GM23338 (cell line): ENCODE measurements at regions not wholly inside any gene's neighbourhood (a gene's known extent, or its start where the extent isn't known, plus 50 kb on each side); places are given as distances from the start of the nearest gene placed in this dataset.

Experiments used
- ATAC-seq: fragments of 200-7000 bp; cut with Tn5 transposase; 3 replicates; pipeline ENCODE4 v1.9.1; 2020
- DNase-seq: peaks from one replicate; pipeline ENCODE4 v3.0.0-alpha.2; 2015; ENCODE audit warnings: low spot score
- H2AFZ ChIP-seq: fragments of 200-600 bp; sonication (generic); 2 replicates; pipeline ENCODE4 v1.8.0; 2016; ENCODE audit warnings: antibody characterized with exemption, mild to moderate bottlenecking, moderate library complexity
- H3F3A ChIP-seq: fragments of 200-600 bp; sonication (generic); replicated peaks from 2 replicates; pipeline ENCODE4 v1.8.0; 2017; ENCODE audit warnings: antibody characterized with exemption, mixed run types, low read depth
- H3K27ac ChIP-seq: fragments of 200-600 bp; sonication (generic); 2 replicates; pipeline ENCODE4 v1.6.1; 2016; ENCODE audit warnings: low read depth
- H3K27me3 ChIP-seq: fragments of 200-600 bp; sonication (generic); 2 replicates; pipeline ENCODE4 v1.8.0; 2016; ENCODE audit warnings: mild to moderate bottlenecking, mixed run types, moderate library complexity; ENCODE audit not compliant: insufficient read depth
- H3K36me3 ChIP-seq: fragments of 200-600 bp; sonication (generic); 2 replicates; pipeline ENCODE4 v1.8.0; 2016; ENCODE audit warnings: mild to moderate bottlenecking; ENCODE audit not compliant: insufficient read depth
- H3K4me1 ChIP-seq: fragments of 200-600 bp; sonication (generic); 2 replicates; pipeline ENCODE4 v1.8.0; 2016; ENCODE audit warnings: mild to moderate bottlenecking, moderate library complexity; ENCODE audit not compliant: insufficient read depth
- H3K4me2 ChIP-seq: fragments of 200-600 bp; sonication (generic); 2 replicates; pipeline ENCODE4 v1.7.1; 2017; ENCODE audit warnings: mixed run types
- H3K4me3 ChIP-seq: fragments of 200-600 bp; sonication (generic); 2 replicates; pipeline ENCODE4 v1.6.1; 2016; ENCODE audit warnings: mixed run types
- H3K79me2 ChIP-seq: fragments of 200-600 bp; sonication (generic); replicated peaks from 2 replicates; pipeline ENCODE4 v1.8.0; 2017; ENCODE audit warnings: mild to moderate bottlenecking; ENCODE audit not compliant: insufficient read depth
- H3K9me2 ChIP-seq: fragments of 200-600 bp; sonication (generic); 2 replicates; pipeline ENCODE4 v1.8.0; 2017; ENCODE audit not compliant: insufficient read depth
- H4K20me1 ChIP-seq: fragments of 200-600 bp; sonication (generic); replicated peaks from 2 replicates; pipeline ENCODE4 v1.8.0; 2017; ENCODE audit warnings: mild to moderate bottlenecking; ENCODE audit not compliant: insufficient read depth
- H3K27ac Mint-ChIP-seq: 2 replicates; pipeline ENCODE4 v1.8.0; 2020; ENCODE audit warnings: inconsistent platforms, mild to moderate bottlenecking, moderate library complexity, mixed read lengths
- H3K27me3 Mint-ChIP-seq: 3 replicates; pipeline ENCODE4 v1.8.0; 2022; ENCODE audit warnings: low read depth, mild to moderate bottlenecking, moderate library complexity, mixed read lengths, inconsistent platforms; ENCODE audit not compliant: insufficient read depth, poor library complexity
- H3K36me3 Mint-ChIP-seq: 3 replicates; pipeline ENCODE4 v1.8.0; 2021; ENCODE audit warnings: low read depth, mild to moderate bottlenecking, inconsistent platforms, moderate library complexity, mixed read lengths
- H3K4me1 Mint-ChIP-seq: 3 replicates; pipeline ENCODE4 v1.8.0; 2020; ENCODE audit warnings: mild to moderate bottlenecking, inconsistent platforms, mixed read lengths
- H3K4me3 Mint-ChIP-seq: 3 replicates; pipeline ENCODE4 v1.8.0; 2021; ENCODE audit warnings: moderate library complexity, mild to moderate bottlenecking, inconsistent platforms, mixed read lengths
- H3K9me3 Mint-ChIP-seq: 3 replicates; pipeline ENCODE4 v1.8.0; 2020; ENCODE audit warnings: moderate library complexity, mild to moderate bottlenecking, inconsistent platforms, mixed read lengths
- CREB1 ChIP-seq: fragments of 250-450 bp; sonication (Bioruptor Pico); IDR thresholded peaks from 2 replicates; pipeline ENCODE4 v1.5.0; 2020; ENCODE audit warnings: low read depth, mild to moderate bottlenecking, moderate library complexity
- EZH2 ChIP-seq: fragments of 200-600 bp; sonication (generic); IDR thresholded peaks from one replicate; pipeline ENCODE4 v1.8.0; 2017; ENCODE audit warnings: antibody characterized with exemption, mild to moderate bottlenecking, low read depth; ENCODE audit not compliant: unreplicated experiment
- EZH2phosphoT487 ChIP-seq: fragments of 200-600 bp; sonication (generic); IDR thresholded peaks from one replicate; pipeline ENCODE4 v1.8.1; 2018; ENCODE audit warnings: antibody characterized with exemption; ENCODE audit not compliant: unreplicated experiment
- JUNB ChIP-seq: IDR thresholded peaks from one replicate; pipeline ENCODE4 v1.6.1; 2016; ENCODE audit warnings: antibody characterized with exemption; ENCODE audit not compliant: unreplicated experiment
- NANOG ChIP-seq: IDR thresholded peaks from 2 replicates; pipeline ENCODE4 v1.6.1; 2016; ENCODE audit warnings: antibody characterized with exemption, borderline replicate concordance
- POLR2AphosphoS5 ChIP-seq: IDR thresholded peaks from 2 replicates; pipeline ENCODE4 v1.6.1; 2016; ENCODE audit warnings: antibody characterized with exemption, low read depth
- STAT1 ChIP-seq: IDR thresholded peaks from one replicate; pipeline ENCODE4 v1.6.1; 2016; ENCODE audit warnings: antibody characterized with exemption; ENCODE audit not compliant: unreplicated experiment
- ZNF114 ChIP-seq: fragments of 250-450 bp; sonication (Bioruptor Pico); IDR thresholded peaks from 2 replicates; pipeline ENCODE4 v1.5.0; 2020; ENCODE audit warnings: mild to moderate bottlenecking, moderate library complexity
- ZNF331 ChIP-seq: fragments of 250-450 bp; sonication (Bioruptor Pico); IDR thresholded peaks from 2 replicates; pipeline ENCODE4 v1.5.0; 2020; ENCODE audit warnings: low read depth, mild to moderate bottlenecking, moderate library complexity
- TF ChIP-seq, protein P1 (sequence below): IDR thresholded peaks from one replicate; pipeline ENCODE4 v1.6.1; 2018; ENCODE audit warnings: antibody characterized with exemption; ENCODE audit not compliant: unreplicated experiment
- TF ChIP-seq, protein P2 (sequence below), 2 experiments: fragments of 200-600 bp in 1 of 2; sonication (generic) in 1 of 2; conservative IDR thresholded peaks; 2 replicates each; pipeline versions ENCODE4 v1.5.1 to v1.6.1; 2016 to 2017; ENCODE audit warnings: antibody characterized with exemption in 2 of 2, low read depth in 2 of 2, mild to moderate bottlenecking in 2 of 2, moderate library complexity in 1 of 2
- TF ChIP-seq, protein P3 (sequence below): IDR thresholded peaks from 2 replicates; pipeline ENCODE4 v1.6.1; 2016; ENCODE audit warnings: antibody characterized with exemption
- TF ChIP-seq, protein P4 (sequence below): fragments of 250-450 bp; sonication (Bioruptor Pico); IDR thresholded peaks from 2 replicates; pipeline ENCODE4 v1.5.0; 2020; ENCODE audit warnings: mild to moderate bottlenecking, moderate library complexity

DNA sequence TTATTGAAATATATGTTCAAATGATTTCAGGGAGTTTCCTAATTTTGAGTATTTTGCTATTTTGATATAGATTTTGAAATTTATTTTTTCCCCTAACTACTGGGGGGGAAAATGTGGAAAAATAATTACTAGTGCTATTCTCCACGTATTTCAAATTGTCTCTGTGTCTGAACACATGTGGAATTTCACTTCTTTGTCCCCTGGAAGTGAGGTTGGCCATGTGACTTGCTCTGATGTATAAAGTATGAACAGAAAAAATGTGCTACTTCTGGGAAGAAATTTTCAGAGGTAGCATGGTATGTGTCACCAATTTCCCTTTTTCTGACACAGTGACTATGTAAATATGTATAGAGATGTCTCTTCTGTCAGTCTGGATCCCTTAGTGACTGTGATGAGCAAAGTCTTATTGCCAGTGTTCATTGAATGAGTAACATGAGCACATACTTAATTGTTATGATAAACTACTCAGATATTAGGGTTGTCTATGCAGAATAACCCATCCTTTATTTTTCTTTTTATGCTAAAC is 215.4 kb upstream of the CCN2 start:
- ATAC-seq (no peak), DNase-seq (no peak)
- H3K27ac ChIP-seq: no peak overlapping the region
- H3K79me2 ChIP-seq: no peaks in the 10 kb centered on the region
- H3K36me3 ChIP-seq: no peaks in the 10 kb centered on the region
- H3K4me1 ChIP-seq: peaks cover 10% of the 10 kb centered on the region
- H3K4me3 ChIP-seq: no peak overlapping the region
- H2AFZ ChIP-seq: no peak overlapping the region
- Mint-ChIP-seq H3K36me3 (no peaks in the 10 kb centered on the region; the same call in 2 of the 3 replicates), H3K4me3 (no peak overlapping the region), H3K27ac (no peak overlapping the region), H3K4me1 (peaks cover 7% of the 10 kb centered on the region; the same call in 2 of the 3 replicates), H3K27me3 (no peaks in the 10 kb centered on the region), H3K9me3 (peaks cover 4% of the 10 kb centered on the region; the same call in 2 of the 3 replicates)
- H3K9me2 ChIP-seq: no peaks in the 10 kb centered on the region
- no peaks in the 10 kb centered on the region for H3F3A ChIP-seq
- TF ChIP-seq, protein P1, sequence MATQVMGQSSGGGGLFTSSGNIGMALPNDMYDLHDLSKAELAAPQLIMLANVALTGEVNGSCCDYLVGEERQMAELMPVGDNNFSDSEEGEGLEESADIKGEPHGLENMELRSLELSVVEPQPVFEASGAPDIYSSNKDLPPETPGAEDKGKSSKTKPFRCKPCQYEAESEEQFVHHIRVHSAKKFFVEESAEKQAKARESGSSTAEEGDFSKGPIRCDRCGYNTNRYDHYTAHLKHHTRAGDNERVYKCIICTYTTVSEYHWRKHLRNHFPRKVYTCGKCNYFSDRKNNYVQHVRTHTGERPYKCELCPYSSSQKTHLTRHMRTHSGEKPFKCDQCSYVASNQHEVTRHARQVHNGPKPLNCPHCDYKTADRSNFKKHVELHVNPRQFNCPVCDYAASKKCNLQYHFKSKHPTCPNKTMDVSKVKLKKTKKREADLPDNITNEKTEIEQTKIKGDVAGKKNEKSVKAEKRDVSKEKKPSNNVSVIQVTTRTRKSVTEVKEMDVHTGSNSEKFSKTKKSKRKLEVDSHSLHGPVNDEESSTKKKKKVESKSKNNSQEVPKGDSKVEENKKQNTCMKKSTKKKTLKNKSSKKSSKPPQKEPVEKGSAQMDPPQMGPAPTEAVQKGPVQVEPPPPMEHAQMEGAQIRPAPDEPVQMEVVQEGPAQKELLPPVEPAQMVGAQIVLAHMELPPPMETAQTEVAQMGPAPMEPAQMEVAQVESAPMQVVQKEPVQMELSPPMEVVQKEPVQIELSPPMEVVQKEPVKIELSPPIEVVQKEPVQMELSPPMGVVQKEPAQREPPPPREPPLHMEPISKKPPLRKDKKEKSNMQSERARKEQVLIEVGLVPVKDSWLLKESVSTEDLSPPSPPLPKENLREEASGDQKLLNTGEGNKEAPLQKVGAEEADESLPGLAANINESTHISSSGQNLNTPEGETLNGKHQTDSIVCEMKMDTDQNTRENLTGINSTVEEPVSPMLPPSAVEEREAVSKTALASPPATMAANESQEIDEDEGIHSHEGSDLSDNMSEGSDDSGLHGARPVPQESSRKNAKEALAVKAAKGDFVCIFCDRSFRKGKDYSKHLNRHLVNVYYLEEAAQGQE: no peak
- TF ChIP-seq POLR2AphosphoS5: no peak
- no peak for TF ChIP-seq ZNF114
- TF ChIP-seq, protein P2, sequence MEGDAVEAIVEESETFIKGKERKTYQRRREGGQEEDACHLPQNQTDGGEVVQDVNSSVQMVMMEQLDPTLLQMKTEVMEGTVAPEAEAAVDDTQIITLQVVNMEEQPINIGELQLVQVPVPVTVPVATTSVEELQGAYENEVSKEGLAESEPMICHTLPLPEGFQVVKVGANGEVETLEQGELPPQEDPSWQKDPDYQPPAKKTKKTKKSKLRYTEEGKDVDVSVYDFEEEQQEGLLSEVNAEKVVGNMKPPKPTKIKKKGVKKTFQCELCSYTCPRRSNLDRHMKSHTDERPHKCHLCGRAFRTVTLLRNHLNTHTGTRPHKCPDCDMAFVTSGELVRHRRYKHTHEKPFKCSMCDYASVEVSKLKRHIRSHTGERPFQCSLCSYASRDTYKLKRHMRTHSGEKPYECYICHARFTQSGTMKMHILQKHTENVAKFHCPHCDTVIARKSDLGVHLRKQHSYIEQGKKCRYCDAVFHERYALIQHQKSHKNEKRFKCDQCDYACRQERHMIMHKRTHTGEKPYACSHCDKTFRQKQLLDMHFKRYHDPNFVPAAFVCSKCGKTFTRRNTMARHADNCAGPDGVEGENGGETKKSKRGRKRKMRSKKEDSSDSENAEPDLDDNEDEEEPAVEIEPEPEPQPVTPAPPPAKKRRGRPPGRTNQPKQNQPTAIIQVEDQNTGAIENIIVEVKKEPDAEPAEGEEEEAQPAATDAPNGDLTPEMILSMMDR (conservative IDR thresholded peaks at IDR 0.05; ENCODE audit: low read depth in 2 of 2): no peak
- TF ChIP-seq JUNB: no peak
- TF ChIP-seq, protein P3, sequence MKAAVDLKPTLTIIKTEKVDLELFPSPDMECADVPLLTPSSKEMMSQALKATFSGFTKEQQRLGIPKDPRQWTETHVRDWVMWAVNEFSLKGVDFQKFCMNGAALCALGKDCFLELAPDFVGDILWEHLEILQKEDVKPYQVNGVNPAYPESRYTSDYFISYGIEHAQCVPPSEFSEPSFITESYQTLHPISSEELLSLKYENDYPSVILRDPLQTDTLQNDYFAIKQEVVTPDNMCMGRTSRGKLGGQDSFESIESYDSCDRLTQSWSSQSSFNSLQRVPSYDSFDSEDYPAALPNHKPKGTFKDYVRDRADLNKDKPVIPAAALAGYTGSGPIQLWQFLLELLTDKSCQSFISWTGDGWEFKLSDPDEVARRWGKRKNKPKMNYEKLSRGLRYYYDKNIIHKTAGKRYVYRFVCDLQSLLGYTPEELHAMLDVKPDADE: no peak
- TF ChIP-seq, protein P4, sequence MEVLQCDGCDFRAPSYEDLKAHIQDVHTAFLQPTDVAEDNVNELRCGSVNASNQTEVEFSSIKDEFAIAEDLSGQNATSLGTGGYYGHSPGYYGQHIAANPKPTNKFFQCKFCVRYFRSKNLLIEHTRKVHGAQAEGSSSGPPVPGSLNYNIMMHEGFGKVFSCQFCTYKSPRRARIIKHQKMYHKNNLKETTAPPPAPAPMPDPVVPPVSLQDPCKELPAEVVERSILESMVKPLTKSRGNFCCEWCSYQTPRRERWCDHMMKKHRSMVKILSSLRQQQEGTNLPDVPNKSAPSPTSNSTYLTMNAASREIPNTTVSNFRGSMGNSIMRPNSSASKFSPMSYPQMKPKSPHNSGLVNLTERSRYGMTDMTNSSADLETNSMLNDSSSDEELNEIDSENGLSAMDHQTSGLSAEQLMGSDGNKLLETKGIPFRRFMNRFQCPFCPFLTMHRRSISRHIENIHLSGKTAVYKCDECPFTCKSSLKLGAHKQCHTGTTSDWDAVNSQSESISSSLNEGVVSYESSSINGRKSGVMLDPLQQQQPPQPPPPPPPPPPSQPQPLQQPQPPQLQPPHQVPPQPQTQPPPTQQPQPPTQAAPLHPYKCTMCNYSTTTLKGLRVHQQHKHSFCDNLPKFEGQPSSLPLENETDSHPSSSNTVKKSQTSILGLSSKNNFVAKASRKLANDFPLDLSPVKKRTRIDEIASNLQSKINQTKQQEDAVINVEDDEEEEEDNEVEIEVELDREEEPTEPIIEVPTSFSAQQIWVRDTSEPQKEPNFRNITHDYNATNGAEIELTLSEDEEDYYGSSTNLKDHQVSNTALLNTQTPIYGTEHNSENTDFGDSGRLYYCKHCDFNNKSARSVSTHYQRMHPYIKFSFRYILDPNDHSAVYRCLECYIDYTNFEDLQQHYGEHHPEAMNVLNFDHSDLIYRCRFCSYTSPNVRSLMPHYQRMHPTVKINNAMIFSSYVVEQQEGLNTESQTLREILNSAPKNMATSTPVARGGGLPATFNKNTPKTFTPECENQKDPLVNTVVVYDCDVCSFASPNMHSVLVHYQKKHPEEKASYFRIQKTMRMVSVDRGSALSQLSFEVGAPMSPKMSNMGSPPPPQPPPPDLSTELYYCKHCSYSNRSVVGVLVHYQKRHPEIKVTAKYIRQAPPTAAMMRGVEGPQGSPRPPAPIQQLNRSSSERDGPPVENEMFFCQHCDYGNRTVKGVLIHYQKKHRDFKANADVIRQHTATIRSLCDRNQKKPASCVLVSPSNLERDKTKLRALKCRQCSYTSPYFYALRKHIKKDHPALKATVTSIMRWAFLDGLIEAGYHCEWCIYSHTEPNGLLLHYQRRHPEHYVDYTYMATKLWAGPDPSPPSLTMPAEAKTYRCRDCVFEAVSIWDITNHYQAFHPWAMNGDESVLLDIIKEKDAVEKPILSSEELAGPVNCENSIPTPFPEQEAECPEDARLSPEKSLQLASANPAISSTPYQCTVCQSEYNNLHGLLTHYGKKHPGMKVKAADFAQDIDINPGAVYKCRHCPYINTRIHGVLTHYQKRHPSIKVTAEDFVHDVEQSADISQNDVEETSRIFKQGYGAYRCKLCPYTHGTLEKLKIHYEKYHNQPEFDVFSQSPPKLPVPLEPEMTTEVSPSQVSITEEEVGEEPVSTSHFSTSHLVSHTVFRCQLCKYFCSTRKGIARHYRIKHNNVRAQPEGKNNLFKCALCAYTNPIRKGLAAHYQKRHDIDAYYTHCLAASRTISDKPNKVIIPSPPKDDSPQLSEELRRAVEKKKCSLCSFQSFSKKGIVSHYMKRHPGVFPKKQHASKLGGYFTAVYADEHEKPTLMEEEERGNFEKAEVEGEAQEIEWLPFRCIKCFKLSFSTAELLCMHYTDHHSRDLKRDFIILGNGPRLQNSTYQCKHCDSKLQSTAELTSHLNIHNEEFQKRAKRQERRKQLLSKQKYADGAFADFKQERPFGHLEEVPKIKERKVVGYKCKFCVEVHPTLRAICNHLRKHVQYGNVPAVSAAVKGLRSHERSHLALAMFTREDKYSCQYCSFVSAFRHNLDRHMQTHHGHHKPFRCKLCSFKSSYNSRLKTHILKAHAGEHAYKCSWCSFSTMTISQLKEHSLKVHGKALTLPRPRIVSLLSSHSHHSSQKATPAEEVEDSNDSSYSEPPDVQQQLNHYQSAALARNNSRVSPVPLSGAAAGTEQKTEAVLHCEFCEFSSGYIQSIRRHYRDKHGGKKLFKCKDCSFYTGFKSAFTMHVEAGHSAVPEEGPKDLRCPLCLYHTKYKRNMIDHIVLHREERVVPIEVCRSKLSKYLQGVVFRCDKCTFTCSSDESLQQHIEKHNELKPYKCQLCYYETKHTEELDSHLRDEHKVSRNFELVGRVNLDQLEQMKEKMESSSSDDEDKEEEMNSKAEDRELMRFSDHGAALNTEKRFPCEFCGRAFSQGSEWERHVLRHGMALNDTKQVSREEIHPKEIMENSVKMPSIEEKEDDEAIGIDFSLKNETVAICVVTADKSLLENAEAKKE (CRISPR knock-in tag): no peak
- TF ChIP-seq CREB1 (CRISPR knock-in tag): no peak
- TF ChIP-seq NANOG: no peak
- no peak for TF ChIP-seq EZH2phosphoT487
- no peak for TF ChIP-seq STAT1
- TF ChIP-seq EZH2: no peak
- TF ChIP-seq ZNF331 (CRISPR knock-in tag): no peak
- H4K20me1 ChIP-seq: no peaks in the 10 kb centered on the region
- H3K27me3 ChIP-seq: no peaks in the 10 kb centered on the region
- H3K4me2 ChIP-seq: no peak overlapping the region
